Endothelial cell of umbilical vein (primary cell): ENCODE measurements at regions not wholly inside any gene's neighbourhood (a gene's known extent, or its start where the extent isn't known, plus 50 kb on each side); places are given as distances from the start of the nearest gene placed in this dataset.

Experiments used
- BruUV-seq: library from RNA; stranded (reverse); fragments of 400-500 nt; replicated peaks from 2 replicates; lab custom pipeline; 2021; lab: Mats Ljungman, UMichigan
- CTCF ChIA-PET: fragments of 300-600, 350-600 bp; sonication (Branson Sonifier 250); formaldehyde crosslinking; loops from one replicate; lab custom pipeline; 2021; ENCODE audit warnings: antibody characterized with exemption, inconsistent platforms; lab: Charles Lee
- POLR2A ChIA-PET: fragments of 300-600, 350-600 bp; sonication (Branson Sonifier 250); formaldehyde crosslinking; loops from one replicate; lab custom pipeline; 2021; ENCODE audit warnings: antibody characterized with exemption, inconsistent platforms; lab: Charles Lee
- DNase-seq: peaks from one replicate; pipeline ENCODE4 v3.0.0-alpha.2; 2011; ENCODE audit warnings: low read depth, low spot score
- FAIRE-seq: peaks from 2 replicates; lab custom pipeline; 2011; peaks lifted over from hg19 to GRCh38; lab: Jason Lieb, UNC
- H2AFZ ChIP-seq: 2 replicates; pipeline ENCODE4 v1.6.0; 2012; ENCODE audit warnings: low read depth, low read length, control low read depth, inconsistent platforms
- H3K27ac ChIP-seq: 2 replicates; pipeline ENCODE4 v1.5.1; 2011; ENCODE audit warnings: low read depth, mild to moderate bottlenecking, control low read depth, low read length, moderate library complexity; ENCODE audit not compliant: insufficient read depth
- H3K27me3 ChIP-seq, 2 experiments: 2 replicates each; pipeline versions ENCODE4 v1.6.0 to v1.6.1; 2011; ENCODE audit warnings: low read length in 2 of 2, mixed read lengths in 1 of 2; ENCODE audit not compliant: control insufficient read depth in 2 of 2, insufficient read depth in 2 of 2
- H3K36me3 ChIP-seq, 2 experiments: 2 replicates in 1 of 2; 3 replicates in 1 of 2; pipeline ENCODE4 v1.5.1; 2011; ENCODE audit warnings: low read length in 2 of 2, mild to moderate bottlenecking in 1 of 2, moderate library complexity in 1 of 2; ENCODE audit not compliant: control insufficient read depth in 2 of 2, insufficient read depth in 2 of 2; ENCODE audit errors: extremely low read depth in 1 of 2
- H3K4me1 ChIP-seq: 3 replicates; pipeline ENCODE4 v1.5.1; 2011; ENCODE audit warnings: mild to moderate bottlenecking, low read length; ENCODE audit not compliant: control insufficient read depth, insufficient read depth; ENCODE audit errors: extremely low read depth
- H3K4me2 ChIP-seq: 2 replicates; pipeline ENCODE4 v1.6.1; 2011; ENCODE audit warnings: low read length, control low read depth, mixed read lengths; ENCODE audit not compliant: insufficient read depth
- H3K4me3 ChIP-seq, 3 experiments: fragments of 200-600 bp in 1 of 3; sonication (generic), shearing (Covaris generic) in 1 of 3; replicated peaks in 1 of 3; 2 replicates each; pipeline ENCODE4 v1.5.1; 2011 to 2016; ENCODE audit warnings: control low read depth in 3 of 3, low read length in 3 of 3, mild to moderate bottlenecking in 2 of 3, inconsistent platforms in 1 of 3, low read depth in 1 of 3, moderate library complexity in 1 of 3; ENCODE audit not compliant: insufficient read depth in 1 of 3
- H3K79me2 ChIP-seq: 2 replicates; pipeline ENCODE4 v1.6.0; 2012; ENCODE audit warnings: low read length, inconsistent platforms; ENCODE audit not compliant: control insufficient read depth, insufficient read depth
- H3K9ac ChIP-seq: replicated peaks from 2 replicates; pipeline ENCODE3; 2011; ENCODE audit warnings: low read length, control low read depth; ENCODE audit not compliant: insufficient read depth; ENCODE audit errors: extremely low read depth
- H3K9me1 ChIP-seq: replicated peaks from 3 replicates; pipeline ENCODE4 v1.6.0; 2011; ENCODE audit warnings: mild to moderate bottlenecking, low read length; ENCODE audit not compliant: control insufficient read depth, insufficient read depth; ENCODE audit errors: extremely low read depth
- H3K9me3 ChIP-seq: replicated peaks from 2 replicates; pipeline ENCODE4 v1.5.1; 2012; ENCODE audit warnings: low read length, inconsistent platforms; ENCODE audit not compliant: control insufficient read depth, insufficient read depth
- H4K20me1 ChIP-seq: replicated peaks from 2 replicates; pipeline ENCODE3; 2011; ENCODE audit warnings: mild to moderate bottlenecking, low read length; ENCODE audit not compliant: control insufficient read depth, insufficient read depth; ENCODE audit errors: extremely low read depth
- CTCF ChIP-seq, 2 donors: IDR thresholded peaks; 1 replicate in 1 of 2; 2 replicates in 1 of 2; pipeline ENCODE4 v1.5.1; 2011; ENCODE audit warnings: low read length in 2 of 2, mild to moderate bottlenecking in 2 of 2, moderate library complexity in 2 of 2, control low read depth in 1 of 2, inconsistent platforms in 1 of 2, low read depth in 1 of 2; ENCODE audit not compliant: insufficient read depth in 1 of 2; ENCODE audit errors: extremely low read depth in 1 of 2
- EZH2 ChIP-seq: IDR thresholded peaks from 2 replicates; pipeline ENCODE4 v1.6.1; 2012; ENCODE audit warnings: borderline replicate concordance, low read depth, mild to moderate bottlenecking, moderate library complexity, low read length, inconsistent platforms; ENCODE audit not compliant: severe bottlenecking
- FOS ChIP-seq: IDR thresholded peaks from 2 replicates; pipeline ENCODE4 v1.6.1; 2011; ENCODE audit warnings: mild to moderate bottlenecking, low read length, moderate library complexity, borderline replicate concordance; ENCODE audit not compliant: insufficient read depth
- GATA2 ChIP-seq: IDR thresholded peaks from 2 replicates; pipeline ENCODE4 v1.7.0; 2011; ENCODE audit warnings: low read depth, mild to moderate bottlenecking, moderate library complexity, mixed read lengths, low read length; ENCODE audit not compliant: insufficient read length, insufficient read depth
- JUN ChIP-seq: IDR thresholded peaks from 2 replicates; pipeline ENCODE4 v1.6.1; 2011; ENCODE audit warnings: borderline replicate concordance, low read depth; ENCODE audit not compliant: insufficient read length, insufficient read depth
- MAX ChIP-seq: IDR thresholded peaks from 2 replicates; pipeline ENCODE4 v1.6.1; 2011; ENCODE audit not compliant: insufficient read depth, insufficient read length
- MYC ChIP-seq: IDR thresholded peaks from one replicate; pipeline ENCODE4 v1.6.1; 2011; ENCODE audit warnings: mild to moderate bottlenecking, low read depth, low read length
- POLR2A ChIP-seq: IDR thresholded peaks from 2 replicates; pipeline ENCODE4 v1.6.1; 2012; ENCODE audit warnings: low read depth, mild to moderate bottlenecking, control low read depth, low read length
- POLR2AphosphoS5 ChIP-seq: IDR thresholded peaks from 2 replicates; pipeline ENCODE4 v1.6.1; 2012; ENCODE audit warnings: low read depth, mild to moderate bottlenecking, control low read depth, low read length, moderate library complexity; ENCODE audit not compliant: insufficient read depth
- dilution Hi-C: fragments of 300-500 bp; cut with MboI; formaldehyde crosslinking; loops from one replicate; pipeline ENCODE4 v1.15.0; 2019; ENCODE audit warnings: low sequenced_read_pairs; ENCODE audit not compliant: extremely low pct_ligation_motif_present
- intact Hi-C: fragments of 100-400 bp; cut with micrococcal nuclease; formaldehyde crosslinking; loops from one replicate; pipeline ENCODE4 v1.10.0; 2022

GRCh38 chr16:54402873-54403272, 116.3 kb upstream of the IRX3 start:
- Histone ChIP-seq H3K4me3 (no peak overlapping the region), H3K27ac (no peak overlapping the region), H4K20me1 (no peaks in the 10 kb centered on the region), H3K9me1 (no peaks in the 10 kb centered on the region), H3K79me2 (no peaks in the 10 kb centered on the region), H3K9ac (no peak overlapping the region), H3K9me3 (no peaks in the 10 kb centered on the region), H3K36me3 (no peaks in the 10 kb centered on the region), H3K4me2 (no peak overlapping the region), H3K27me3 (no peaks in the 10 kb centered on the region), H3K4me1 (no peaks in the 10 kb centered on the region), H2AFZ (no peak overlapping the region)
- dilution Hi-C loops, result no loop called here
- intact Hi-C loops, result no loop called here
- CTCF ChIA-PET, result no interaction called here
- FAIRE-seq (no peak), DNase-seq (no peak)
- POLR2A ChIA-PET, result no interaction called here
- BruUV-seq, result no TSS peak
- TF ChIP-seq POLR2A, result no peak
- no peak for TF ChIP-seq GATA2
- TF ChIP-seq FOS, result no peak
- no peak for TF ChIP-seq EZH2
- no peak for TF ChIP-seq JUN
- no peak for TF ChIP-seq POLR2AphosphoS5
- TF ChIP-seq MYC, result no peak

- no TSS peak for BruUV-seq
- ChIA-PET POLR2A (interaction anchor here (0.5 kb wide), 1 partner anchor 18 kb away, joined by 6 read pairs; no protein-coding TSS in a partner anchor), CTCF (no interaction called here)
- Histone ChIP-seq H4K20me1 (no peaks in the 10 kb centered on the region), H3K4me3 (no peak overlapping the region), H2AFZ (no peak overlapping the region), H3K36me3 (no peaks in the 10 kb centered on the region), H3K27ac (no peak overlapping the region), H3K27me3 (no peaks in the 10 kb centered on the region), H3K9me1 (no peaks in the 10 kb centered on the region), H3K4me2 (no peak overlapping the region), H3K9me3 (no peaks in the 10 kb centered on the region), H3K4me1 (no peaks in the 10 kb centered on the region), H3K9ac (no peak overlapping the region), H3K79me2 (no peaks in the 10 kb centered on the region)
- dilution Hi-C loops (no loop called here), intact Hi-C loops (no loop called here)
- DNase-seq, result no peak
- no peak for TF ChIP-seq POLR2AphosphoS5
- no peak for TF ChIP-seq POLR2A
- TF ChIP-seq GATA2, result no peak
- no peak for TF ChIP-seq EZH2
- TF ChIP-seq MYC, result no peak
- TF ChIP-seq FOS, result no peak
- TF ChIP-seq CTCF (IDR thresholded peaks at IDR 0.05; ENCODE audit: extremely low read depth in 1 of 2, insufficient read depth in 1 of 2, low read depth in 1 of 2, low read length in 2 of 2), result no peak
- no peak for TF ChIP-seq JUN
- no peak for TF ChIP-seq MAX
- no peak for FAIRE-seq
These were observed 115.7 kb upstream of the IRX3 start for GRCh38 chr16:54402270-54402669.
